Activated CD4-positive, alpha-beta memory T cell treated with anti-CD3 and anti-CD28 coated beads for 36 hours (primary cell): ENCODE measurements at regions not wholly inside any gene's neighbourhood (a gene's known extent, or its start where the extent isn't known, plus 50 kb on each side); places are given as distances from the start of the nearest gene placed in this dataset.
"Not testable (repeated sequence)": the region's sequence is repeated elsewhere in the genome, so short reads cannot be mapped to it uniquely, and the experiment has no call there.

Experiments used
- CTCF ChIA-PET: fragments of 350-600 bp; sonication (Branson Sonifier 250); formaldehyde crosslinking; loops from one replicate; lab custom pipeline; 2021; ENCODE audit warnings: antibody characterized with exemption, inconsistent platforms; lab: Charles Lee
- POLR2A ChIA-PET: fragments of 350-600 bp; sonication (Branson Sonifier 250); formaldehyde crosslinking; loops from one replicate; lab custom pipeline; 2021; ENCODE audit warnings: antibody characterized with exemption; lab: Charles Lee
- DNase-seq: peaks from one replicate; pipeline ENCODE4 v3.0.0-alpha.2; 2020
- H3K27ac Mint-ChIP-seq: one replicate; pipeline ENCODE4 v1.8.0; 2021; ENCODE audit warnings: mixed read lengths
- H3K27me3 Mint-ChIP-seq: one replicate; pipeline ENCODE4 v1.8.0; 2021; ENCODE audit warnings: mixed read lengths
- H3K36me3 Mint-ChIP-seq: one replicate; pipeline ENCODE4 v1.8.0; 2021; ENCODE audit warnings: mixed read lengths
- H3K4me1 Mint-ChIP-seq: one replicate; pipeline ENCODE4 v1.8.0; 2021; ENCODE audit warnings: low read depth, mixed read lengths
- H3K4me3 Mint-ChIP-seq: one replicate; pipeline ENCODE4 v1.8.0; 2021; ENCODE audit warnings: mild to moderate bottlenecking, mixed read lengths
- H3K9me3 Mint-ChIP-seq: one replicate; pipeline ENCODE4 v1.8.0; 2021; ENCODE audit warnings: mixed read lengths
- intact Hi-C: fragments of 100-400 bp; cut with micrococcal nuclease; formaldehyde crosslinking; loops from one replicate; pipeline ENCODE4 v1.15.1; 2023

GRCh38 chr3:150324788-150325187 lies 83.3 kb upstream of the TSC22D2 start:
- Mint-ChIP-seq H3K4me3 (no peak overlapping the region), H3K36me3 (no peaks in the 10 kb centered on the region), H3K27ac (no peak overlapping the region), H3K27me3 (peaks cover 20% of the 10 kb centered on the region), H3K9me3 (no peaks in the 10 kb centered on the region), H3K4me1 (peaks cover 1% of the 10 kb centered on the region)
- DNase-seq = no peak
- intact Hi-C loops = no loop called here
- ChIA-PET CTCF (no interaction called here), POLR2A (no interaction called here)

GRCh38 chr3:150324245-150324644 lies 83.9 kb upstream of the TSC22D2 start:
- Mint-ChIP-seq H3K4me1 (no peaks in the 10 kb centered on the region), H3K9me3 (no peaks in the 10 kb centered on the region), H3K4me3 (no peak overlapping the region), H3K27ac (no peak overlapping the region), H3K36me3 (no peaks in the 10 kb centered on the region), H3K27me3 (peaks cover 20% of the 10 kb centered on the region)
- intact Hi-C loops = no loop called here
- POLR2A ChIA-PET = no interaction called here
- CTCF ChIA-PET = no interaction called here
- no peak for DNase-seq

GRCh38 chr3:150323770-150324169 lies 84.3 kb upstream of the TSC22D2 start:
- ChIA-PET CTCF (no interaction called here), POLR2A (no interaction called here)
- peaks cover 20% of the 10 kb centered on the region for H3K27me3 Mint-ChIP-seq
- no peak for DNase-seq
- H3K4me1 Mint-ChIP-seq = no peaks in the 10 kb centered on the region
- intact Hi-C loops = no loop called here
- no peaks in the 10 kb centered on the region for H3K9me3 Mint-ChIP-seq
- H3K4me3 Mint-ChIP-seq = no peak overlapping the region
- no peak overlapping the region for H3K27ac Mint-ChIP-seq
- H3K36me3 Mint-ChIP-seq = no peaks in the 10 kb centered on the region

GRCh38 chr3:150323091-150323490 lies 85.0 kb upstream of the TSC22D2 start:
- H3K4me3 Mint-ChIP-seq, H3K27ac Mint-ChIP-seq, H3K9me3 Mint-ChIP-seq, H3K36me3 Mint-ChIP-seq, POLR2A ChIA-PET, intact Hi-C loops, CTCF ChIA-PET, DNase-seq, H3K4me1 Mint-ChIP-seq: not testable (repeated sequence)
- H3K27me3 Mint-ChIP-seq = peaks cover 16% of the 10 kb centered on the region

GRCh38 chr3:150320971-150321370 lies 87.1 kb upstream of the TSC22D2 start:
- intact Hi-C loops, H3K9me3 Mint-ChIP-seq, DNase-seq: not testable (repeated sequence)

GRCh38 chr3:150319900-150320299 lies 88.2 kb upstream of the TSC22D2 start:
- no peak overlapping the region for H3K4me3 Mint-ChIP-seq
- ChIA-PET CTCF (no interaction called here), POLR2A (no interaction called here)
- no peak overlapping the region for H3K27ac Mint-ChIP-seq
- no peak for DNase-seq
- no peaks in the 10 kb centered on the region for H3K36me3 Mint-ChIP-seq
- peaks cover 12% of the 10 kb centered on the region for H3K27me3 Mint-ChIP-seq
- no peaks in the 10 kb centered on the region for H3K9me3 Mint-ChIP-seq
- intact Hi-C loops = no loop called here
- no peaks in the 10 kb centered on the region for H3K4me1 Mint-ChIP-seq

More at GRCh38 chr3:150320971-150321370, 87.1 kb upstream of the TSC22D2 start:
- CTCF ChIA-PET, H3K36me3 Mint-ChIP-seq, POLR2A ChIA-PET, H3K4me1 Mint-ChIP-seq, H3K27ac Mint-ChIP-seq, H3K4me3 Mint-ChIP-seq: not testable (repeated sequence)
- H3K27me3 Mint-ChIP-seq = peaks cover 16% of the 10 kb centered on the region

- Mint-ChIP-seq H3K9me3 (no peaks in the 10 kb centered on the region), H3K27me3 (peaks cover 10% of the 10 kb centered on the region), H3K36me3 (no peaks in the 10 kb centered on the region), H3K4me1 (no peaks in the 10 kb centered on the region), H3K4me3 (no peak overlapping the region), H3K27ac (no peak overlapping the region)
- ChIA-PET CTCF (interaction anchor here (0.6 to 0.8 kb wide), 2 partner anchors 13 to 477 kb away, joined by 3 to 4 read pairs; no protein-coding TSS in a partner anchor), POLR2A (no interaction called here)
- intact Hi-C loops = no loop called here
- DNase-seq = no peak
Measured at GRCh38 chr3:150317469-150317868, 90.6 kb upstream of the TSC22D2 start.

GRCh38 chr3:150315721-150316120 lies 92.4 kb upstream of the TSC22D2 start:
- intact Hi-C loops = no loop called here
- DNase-seq = no peak
- Mint-ChIP-seq H3K9me3 (no peaks in the 10 kb centered on the region), H3K27ac (no peak overlapping the region), H3K36me3 (no peaks in the 10 kb centered on the region), H3K27me3 (peaks cover 7% of the 10 kb centered on the region), H3K4me1 (no peaks in the 10 kb centered on the region), H3K4me3 (no peak overlapping the region)
- CTCF ChIA-PET = interaction anchor here (2.1 kb wide), 1 partner anchor 180 kb away, joined by 7 read pairs; no protein-coding TSS in a partner anchor
- POLR2A ChIA-PET = no interaction called here

- intact Hi-C loops = no loop called here
- POLR2A ChIA-PET = no interaction called here
Measured at GRCh38 chr3:150314248-150315004, 93.7 kb upstream of the TSC22D2 start.

GRCh38 chr3:150312018-150312657 lies 96.0 kb upstream of the TSC22D2 start:
- DNase-seq = no peak
- Mint-ChIP-seq H3K27ac (no peak overlapping the region), H3K4me1 (no peaks in the 10 kb centered on the region), H3K4me3 (no peak overlapping the region), H3K9me3 (no peaks in the 10 kb centered on the region), H3K27me3 (peaks cover 12% of the 10 kb centered on the region), H3K36me3 (no peaks in the 10 kb centered on the region)
- POLR2A ChIA-PET = no interaction called here
- intact Hi-C loops = no loop called here
- CTCF ChIA-PET = no interaction called here

More at GRCh38 chr3:150314248-150315004, 93.7 kb upstream of the TSC22D2 start:
- Mint-ChIP-seq H3K4me1 (no peaks in the 10 kb centered on the region), H3K9me3 (no peaks in the 10 kb centered on the region), H3K36me3 (no peaks in the 10 kb centered on the region), H3K27me3 (peaks cover 11% of the 10 kb centered on the region), H3K4me3 (no peak overlapping the region), H3K27ac (no peak overlapping the region)
- CTCF ChIA-PET = interaction anchor here (2.1 kb wide), 1 partner anchor 181 kb away, joined by 7 read pairs; no protein-coding TSS in a partner anchor
- DNase-seq = no peak

GRCh38 chr3:150311156-150311555 lies 96.9 kb upstream of the TSC22D2 start:
- ChIA-PET POLR2A (no interaction called here), CTCF (interaction anchor here (1.4 kb wide), 1 partner anchor 15 kb away, joined by 5 read pairs; no protein-coding TSS in a partner anchor)
- Mint-ChIP-seq H3K27ac (no peak overlapping the region), H3K27me3 (peaks cover 12% of the 10 kb centered on the region), H3K36me3 (no peaks in the 10 kb centered on the region), H3K4me3 (no peak overlapping the region), H3K9me3 (no peaks in the 10 kb centered on the region), H3K4me1 (no peaks in the 10 kb centered on the region)
- no peak for DNase-seq
- intact Hi-C loops = no loop called here

GRCh38 chr3:150309557-150309956 lies 98.5 kb upstream of the TSC22D2 start:
- ChIA-PET CTCF (interaction anchor here (1.1 to 1.4 kb wide), 3 partner anchors 13 to 186 kb away, joined by 3 to 5 read pairs (median 4); no protein-coding TSS in a partner anchor), POLR2A (no interaction called here)
- peaks cover 14% of the 10 kb centered on the region for H3K27me3 Mint-ChIP-seq
- H3K36me3 Mint-ChIP-seq = no peaks in the 10 kb centered on the region
- no peak for DNase-seq
- H3K4me1 Mint-ChIP-seq = no peaks in the 10 kb centered on the region
- no peak overlapping the region for H3K27ac Mint-ChIP-seq
- no peaks in the 10 kb centered on the region for H3K9me3 Mint-ChIP-seq
- H3K4me3 Mint-ChIP-seq = no peak overlapping the region
- intact Hi-C loops = no loop called here
